Tibial nerve (tissue), 4 donors: ENCODE measurements at regions not wholly inside any gene's neighbourhood (a gene's known extent, or its start where the extent isn't known, plus 50 kb on each side); places are given as distances from the start of the nearest gene placed in this dataset.

ENCODE experiments used
- EP300 ChIP-seq, 2 donors: sonication (generic); formaldehyde crosslinking; IDR thresholded peaks; one replicate each; pipeline ENCODE4 v1.6.1; 2017; ENCODE audit warnings: antibody characterized with exemption in 2 of 2, mild to moderate bottlenecking in 1 of 2
- POLR2A ChIP-seq, 2 donors: fragments of 450-650 bp; IDR thresholded peaks; one replicate each; pipeline ENCODE4 v1.6.1; 2017; ENCODE audit warnings: antibody characterized with exemption in 2 of 2, mild to moderate bottlenecking in 2 of 2, moderate library complexity in 2 of 2
- TF ChIP-seq, protein P1 (sequence below), 5 experiments: fragments of 200-600 bp in 3 of 5; fragments of 450-650 bp in 2 of 5; sonication (generic) in 3 of 5; IDR thresholded peaks; one replicate each; pipeline ENCODE4 v1.5.1; 2016 to 2019; ENCODE audit warnings: antibody characterized with exemption in 5 of 5, mild to moderate bottlenecking in 3 of 5, moderate library complexity in 2 of 5

- no peak for TF ChIP-seq EP300 (IDR thresholded peaks at IDR 0.05)
- no peak for TF ChIP-seq POLR2A (IDR thresholded peaks at IDR 0.05)
- TF ChIP-seq, protein P1, sequence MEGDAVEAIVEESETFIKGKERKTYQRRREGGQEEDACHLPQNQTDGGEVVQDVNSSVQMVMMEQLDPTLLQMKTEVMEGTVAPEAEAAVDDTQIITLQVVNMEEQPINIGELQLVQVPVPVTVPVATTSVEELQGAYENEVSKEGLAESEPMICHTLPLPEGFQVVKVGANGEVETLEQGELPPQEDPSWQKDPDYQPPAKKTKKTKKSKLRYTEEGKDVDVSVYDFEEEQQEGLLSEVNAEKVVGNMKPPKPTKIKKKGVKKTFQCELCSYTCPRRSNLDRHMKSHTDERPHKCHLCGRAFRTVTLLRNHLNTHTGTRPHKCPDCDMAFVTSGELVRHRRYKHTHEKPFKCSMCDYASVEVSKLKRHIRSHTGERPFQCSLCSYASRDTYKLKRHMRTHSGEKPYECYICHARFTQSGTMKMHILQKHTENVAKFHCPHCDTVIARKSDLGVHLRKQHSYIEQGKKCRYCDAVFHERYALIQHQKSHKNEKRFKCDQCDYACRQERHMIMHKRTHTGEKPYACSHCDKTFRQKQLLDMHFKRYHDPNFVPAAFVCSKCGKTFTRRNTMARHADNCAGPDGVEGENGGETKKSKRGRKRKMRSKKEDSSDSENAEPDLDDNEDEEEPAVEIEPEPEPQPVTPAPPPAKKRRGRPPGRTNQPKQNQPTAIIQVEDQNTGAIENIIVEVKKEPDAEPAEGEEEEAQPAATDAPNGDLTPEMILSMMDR (IDR thresholded peaks at IDR 0.05) = no peak
Observed at GRCh38 chr5:31091501-31091900, 102.0 kb upstream of the CDH6 start.
